OCI-LY3 (cell line): ENCODE measurements at regions not wholly inside any gene's neighbourhood (a gene's known extent, or its start where the extent isn't known, plus 50 kb on each side); places are given as distances from the start of the nearest gene placed in this dataset.

Experiments used
- H2AFZ ChIP-seq: fragments of 200-600, 300-600 bp; shearing (Covaris generic); 2 replicates; pipeline ENCODE4 v1.6.0; 2014; ENCODE audit warnings: antibody characterized with exemption, low read depth, low read length
- H3K27ac ChIP-seq: fragments of 200-600, 300-600 bp; sonication (generic); 2 replicates; pipeline ENCODE4 v1.5.1; 2014; ENCODE audit warnings: mild to moderate bottlenecking, low read length, moderate library complexity, mixed read lengths
- H3K27me3 ChIP-seq: fragments of 200-600, 300-600 bp; sonication (generic); 2 replicates; pipeline ENCODE4 v1.6.1; 2014; ENCODE audit warnings: low read depth, low read length, mixed read lengths
- H3K36me3 ChIP-seq: fragments of 200-600, 300-600 bp; sonication (generic); replicated peaks from 2 replicates; pipeline ENCODE3; 2014; ENCODE audit warnings: low read depth, low read length, mixed read lengths
- H3K4me1 ChIP-seq: fragments of 300-600, 200-600 bp; sonication (generic); 2 replicates; pipeline ENCODE4 v1.6.1; 2014; ENCODE audit warnings: low read length, mixed read lengths
- H3K4me2 ChIP-seq: fragments of 200-600, 300-600 bp; sonication (generic); 2 replicates; pipeline ENCODE4 v1.6.1; 2014; ENCODE audit warnings: low read length, mixed read lengths
- H3K4me3 ChIP-seq: fragments of 300-600, 200-600 bp; sonication (generic); 2 replicates; pipeline ENCODE4 v1.5.1; 2014; ENCODE audit warnings: antibody characterized with exemption, mild to moderate bottlenecking, low read length, moderate library complexity
- H3K79me2 ChIP-seq: fragments of 300-600, 200-600 bp; shearing (Covaris generic); 2 replicates; pipeline ENCODE4 v1.6.1; 2014; ENCODE audit warnings: mild to moderate bottlenecking, low read length, mixed read lengths
- H3K9ac ChIP-seq: fragments of 300-600, 200-600 bp; shearing (Covaris generic); 2 replicates; pipeline ENCODE4 v1.6.0; 2014; ENCODE audit warnings: mild to moderate bottlenecking, low read length, moderate library complexity
- H3K9me3 ChIP-seq: fragments of 200-600, 300-600 bp; shearing (Covaris generic); 2 replicates; pipeline ENCODE4 v1.6.1; 2014; ENCODE audit warnings: low read length, mixed read lengths; ENCODE audit not compliant: insufficient read depth
- H4K20me1 ChIP-seq: fragments of 200-600, 300-600 bp; sonication (generic); 2 replicates; pipeline ENCODE4 v1.6.1; 2016; ENCODE audit warnings: low read length, mixed read lengths; ENCODE audit not compliant: insufficient read depth
- CTCF ChIP-seq: fragments of 200-600, 300-600 bp; sonication (generic); IDR thresholded peaks from 2 replicates; pipeline ENCODE4 v1.5.1; 2014; ENCODE audit warnings: antibody characterized with exemption, low read length, low read depth
- EZH2phosphoT487 ChIP-seq: fragments of 200-600 bp; shearing (Covaris generic); IDR thresholded peaks from 2 replicates; pipeline ENCODE4 v1.6.1; 2018; ENCODE audit warnings: antibody characterized with exemption, mixed run types, low read depth

DNA sequence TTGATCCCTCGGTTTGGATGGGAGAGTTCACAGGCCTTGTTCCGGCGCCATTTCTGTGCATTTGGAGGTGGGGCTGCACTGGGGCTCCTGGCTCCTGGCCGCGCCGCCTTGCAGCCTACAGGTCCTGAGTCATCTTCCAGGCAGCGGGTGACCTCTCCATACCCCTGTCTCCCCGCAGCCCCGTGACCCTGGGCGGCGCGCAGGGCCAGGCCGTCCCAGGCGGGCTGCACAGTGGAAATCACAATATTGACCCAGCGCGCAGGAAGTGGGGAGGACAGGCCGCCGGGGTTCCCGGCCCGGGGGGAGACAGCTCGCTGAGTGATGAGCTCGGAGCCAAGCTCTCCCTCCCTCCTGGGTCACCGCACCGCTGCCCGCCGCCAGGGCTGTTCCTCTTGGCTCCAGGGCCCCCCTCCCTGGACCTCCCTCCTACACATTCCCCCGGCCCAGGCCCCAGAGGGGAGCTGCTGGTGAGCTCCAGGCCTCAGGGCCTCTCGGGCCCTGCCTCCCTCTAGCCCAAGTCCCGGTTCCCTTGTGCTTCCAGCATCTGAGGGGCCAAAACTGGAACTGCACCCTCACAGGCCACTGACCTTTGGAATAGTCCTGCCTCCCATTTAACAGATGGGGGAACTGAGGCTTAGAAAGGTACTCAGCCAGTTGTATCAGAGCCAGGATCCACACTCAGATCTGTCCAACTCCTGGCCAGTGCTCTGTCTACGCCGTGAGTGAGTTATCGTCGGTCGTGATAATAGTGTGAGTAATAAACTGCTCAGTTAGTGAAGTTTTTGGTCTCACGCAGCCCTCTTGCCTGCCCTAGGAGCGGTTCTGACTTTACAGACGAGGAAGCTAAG, 142.9 kb upstream of the WNT4 start:
- Histone ChIP-seq H3K79me2 (no peaks in the 10 kb centered on the region), H3K27ac (no peak overlapping the region), H3K36me3 (no peaks in the 10 kb centered on the region), H3K4me3 (no peak overlapping the region), H3K4me1 (no peaks in the 10 kb centered on the region), H3K9me3 (no peaks in the 10 kb centered on the region), H3K4me2 (no peak overlapping the region), H4K20me1 (no peaks in the 10 kb centered on the region), H3K9ac (no peak overlapping the region), H2AFZ (no peak overlapping the region), H3K27me3 (no peaks in the 10 kb centered on the region)
- TF ChIP-seq EZH2phosphoT487: no peak
- no peak for TF ChIP-seq CTCF

DNA sequence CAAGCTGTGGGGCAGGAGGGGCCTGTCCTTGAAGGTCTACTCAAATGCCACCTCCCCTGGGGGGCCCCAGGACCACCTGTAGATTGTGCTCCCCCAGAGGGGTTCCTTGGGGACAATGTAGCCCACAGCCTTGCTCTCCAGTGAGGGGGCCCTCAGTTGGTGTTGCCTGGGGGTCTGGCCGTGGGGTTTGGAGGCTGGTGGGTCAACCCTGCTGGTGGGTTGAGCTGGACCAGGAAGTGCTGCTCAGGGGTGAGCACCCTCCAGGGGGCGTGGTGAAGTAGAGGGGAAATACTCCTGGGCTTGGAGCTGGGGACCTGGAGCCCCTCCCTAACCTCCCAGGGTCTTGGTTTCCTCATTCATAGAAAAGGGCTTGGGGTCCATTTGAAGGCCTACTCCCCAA, 143.6 kb upstream of the WNT4 start:
- Histone ChIP-seq H3K27me3 (no peaks in the 10 kb centered on the region), H2AFZ (no peak overlapping the region), H4K20me1 (no peaks in the 10 kb centered on the region), H3K4me3 (no peak overlapping the region), H3K27ac (no peak overlapping the region), H3K9me3 (no peaks in the 10 kb centered on the region), H3K9ac (no peak overlapping the region), H3K4me1 (no peaks in the 10 kb centered on the region), H3K4me2 (no peak overlapping the region), H3K36me3 (no peaks in the 10 kb centered on the region), H3K79me2 (no peaks in the 10 kb centered on the region)
- TF ChIP-seq EZH2phosphoT487 (no peak), CTCF (0 out of 2 replicates have a peak, but pooled peaks have one; percentile 7)

DNA sequence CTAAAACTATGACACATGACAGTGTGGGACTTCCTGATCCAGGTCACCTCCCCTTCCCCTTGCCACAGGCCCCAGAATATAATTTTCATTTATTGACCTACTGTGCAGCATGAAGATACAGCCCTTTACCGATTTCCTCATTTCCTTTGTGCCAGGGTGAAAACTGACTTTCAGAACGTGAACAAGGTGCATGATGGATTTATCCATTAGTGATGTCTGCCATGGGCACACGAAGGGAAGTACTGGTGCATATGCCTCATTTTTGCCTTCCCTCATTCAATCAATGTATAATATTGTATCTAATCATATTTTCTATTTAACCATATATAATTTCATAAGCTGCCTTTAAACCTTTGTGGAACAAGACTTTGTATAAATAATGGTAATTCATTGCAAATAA, 144.4 kb upstream of the WNT4 start:
- Histone ChIP-seq H4K20me1 (no peaks in the 10 kb centered on the region), H3K4me3 (no peak overlapping the region), H3K79me2 (no peaks in the 10 kb centered on the region), H3K9ac (no peak overlapping the region), H3K4me2 (no peak overlapping the region), H3K4me1 (no peaks in the 10 kb centered on the region), H2AFZ (no peak overlapping the region), H3K27ac (no peak overlapping the region), H3K9me3 (no peaks in the 10 kb centered on the region), H3K36me3 (no peaks in the 10 kb centered on the region), H3K27me3 (no peaks in the 10 kb centered on the region)
- TF ChIP-seq EZH2phosphoT487: no peak
- TF ChIP-seq CTCF: no peak

- no peak overlapping the region for H3K4me2 ChIP-seq
- no peak overlapping the region for H3K27ac ChIP-seq
- H3K27me3 ChIP-seq: no peaks in the 10 kb centered on the region
- no peak overlapping the region for H3K9ac ChIP-seq
- no peaks in the 10 kb centered on the region for H3K79me2 ChIP-seq
- no peaks in the 10 kb centered on the region for H3K9me3 ChIP-seq
- TF ChIP-seq CTCF (no peak), EZH2phosphoT487 (no peak)
- H4K20me1 ChIP-seq: no peaks in the 10 kb centered on the region
- H2AFZ ChIP-seq: no peak overlapping the region
- H3K4me3 ChIP-seq: no peak overlapping the region
- no peaks in the 10 kb centered on the region for H3K36me3 ChIP-seq
- no peaks in the 10 kb centered on the region for H3K4me1 ChIP-seq
Measured at GRCh38 chr1:22287946-22288520, 145.1 kb upstream of the WNT4 start.
